NCI-H524 treated with DMSO at 0.1 percent for 48 hours (cell line): ENCODE measurements at regions not wholly inside any gene's neighbourhood (a gene's known extent, or its start where the extent isn't known, plus 50 kb on each side); places are given as distances from the start of the nearest gene placed in this dataset.
"Not testable (repeated sequence)": the region's sequence is repeated elsewhere in the genome, so short reads cannot be mapped to it uniquely, and the experiment has no call there.

ENCODE experiments used
- DNase-seq: peaks from one replicate; lab custom pipeline; 2025; lab: John Stamatoyannopoulos, UW

GRCh38 chrX:55142206-55142918, 53.5 kb downstream of the PAGE2 start:
- DNase-seq, result no peak

GRCh38 chrX:55142919-55143310, 54.1 kb downstream of the PAGE2 start:
- no peak for DNase-seq

- DNase-seq, result no peak
Observed at GRCh38 chrX:55143621-55144020, 54.8 kb downstream of the PAGE2 start.

GRCh38 chrX:55144697-55145096, 55.9 kb downstream of the PAGE2 start:
- no peak for DNase-seq

- no peak for DNase-seq
Observed at GRCh38 chrX:55149242-55149641, 60.4 kb downstream of the PAGE2 start.

- DNase-seq, result no peak
Observed at GRCh38 chrX:55151199-55151598, 62.4 kb downstream of the PAGE2 start.

GRCh38 chrX:55159551-55159950, 60.6 kb upstream of the PAGE5 start:
- DNase-seq, result no peak

- DNase-seq, result peak; percentile 87
Observed at GRCh38 chrX:55160685-55161552, 59.2 kb upstream of the PAGE5 start.

- DNase-seq, result no peak
Observed at GRCh38 chrX:55161581-55161980, 58.6 kb upstream of the PAGE5 start.

- DNase-seq, result no peak
Observed at GRCh38 chrX:55163171-55163570, 57.0 kb upstream of the PAGE5 start.

GRCh38 chrX:55165026-55165425, 55.1 kb upstream of the PAGE5 start:
- not testable (repeated sequence) for DNase-seq

GRCh38 chrX:55167124-55167803, 52.9 kb upstream of the PAGE5 start:
- DNase-seq, result no peak

GRCh38 chrX:55167901-55168300, 52.2 kb upstream of the PAGE5 start:
- DNase-seq, result no peak

- DNase-seq, result no peak
Observed at GRCh38 chrX:55169782-55170181, 50.4 kb upstream of the PAGE5 start.
